Thyroid gland (tissue), 4 donors: ENCODE measurements at regions not wholly inside any gene's neighbourhood (a gene's known extent, or its start where the extent isn't known, plus 50 kb on each side); places are given as distances from the start of the nearest gene placed in this dataset.

Experiments
- DNase-seq, 2 donors: peaks; one replicate each; pipeline ENCODE4 v3.0.0-alpha.2; 2019
- H3K27ac ChIP-seq, 3 donors: fragments of 200-600 bp; sonication (generic); 1 replicate in 2 of 3; 2 replicates in 1 of 3; pipeline ENCODE4 v1.5.1; 2016 to 2019; ENCODE audit warnings: mild to moderate bottlenecking in 1 of 3, moderate library complexity in 1 of 3
- H3K27me3 ChIP-seq: fragments of 200-600 bp; sonication (generic); one replicate; pipeline ENCODE4 v1.5.1; 2019
- H3K36me3 ChIP-seq, 2 donors: fragments of 200-600 bp; sonication (generic); one replicate each; pipeline ENCODE4 v1.5.1; 2016 to 2019
- H3K4me1 ChIP-seq, 2 donors: fragments of 200-600 bp; sonication (generic); one replicate each; pipeline ENCODE4 v1.5.1; 2017 to 2019
- H3K4me3 ChIP-seq, 3 donors: fragments of 200-600 bp; sonication (generic); replicated peaks in 1 of 3; 1 replicate in 2 of 3; 2 replicates in 1 of 3; pipeline ENCODE4 v1.5.1; 2016; ENCODE audit warnings: mild to moderate bottlenecking in 1 of 3
- H3K9me3 ChIP-seq: fragments of 200-600 bp; sonication (generic); one replicate; pipeline ENCODE4 v1.5.1; 2017
- POLR2A ChIP-seq, 2 donors: fragments of 450-650 bp; IDR thresholded peaks; one replicate each; pipeline ENCODE4 v1.6.1; 2017; ENCODE audit warnings: antibody characterized with exemption in 2 of 2, mild to moderate bottlenecking in 2 of 2, moderate library complexity in 1 of 2
- WGBS, 2 donors: methylation state at CpG; one replicate each; pipeline ENCODE4 v1.1.5; 2017; 5-methylcytosine and 5-hydroxymethylcytosine counted together
- intact Hi-C: fragments of 100-400 bp; cut with DNase I; formaldehyde crosslinking; loops from one replicate; pipeline ENCODE4 v1.15.1; 2023
- TF ChIP-seq, protein P1 (sequence below), 6 experiments: fragments of 200-600 bp in 3 of 6; fragments of 450-650 bp in 3 of 6; sonication (generic) in 3 of 6; IDR thresholded peaks; one replicate each; pipeline ENCODE4 v1.5.1; 2016 to 2019; ENCODE audit warnings: antibody characterized with exemption in 6 of 6, mild to moderate bottlenecking in 2 of 6, inconsistent platforms in 1 of 6, moderate library complexity in 1 of 6

DNA sequence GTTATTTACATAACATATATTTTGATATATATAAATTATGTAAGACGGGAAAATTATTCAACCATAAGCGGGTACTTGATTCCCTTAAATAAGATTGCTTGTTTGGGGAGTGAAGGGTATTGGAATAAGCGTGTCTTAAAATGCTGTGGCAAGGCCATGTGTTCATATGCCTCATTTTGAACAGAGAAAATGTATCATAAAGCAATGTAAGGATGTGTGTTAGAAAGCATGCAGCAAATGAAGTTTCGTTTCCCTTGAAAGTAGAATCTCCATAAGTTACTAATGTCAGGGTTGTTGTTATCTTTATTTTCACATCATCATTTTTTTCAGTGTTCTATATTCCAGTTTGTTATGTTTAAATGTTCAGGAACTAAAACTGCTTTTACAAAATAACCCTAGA, 465.6 kb downstream of the FOXG1 start:
- Histone ChIP-seq H3K4me1 (no peaks in the 10 kb centered on the region), H3K27me3 (no peaks in the 10 kb centered on the region), H3K36me3 (no peaks in the 10 kb centered on the region), H3K27ac (no peak overlapping the region), H3K9me3 (no peaks in the 10 kb centered on the region), H3K4me3 (no peak overlapping the region)
- WGBS, 2 donors = 87 to 88% methylated on average over 4 of the region's 4 CpGs
- no peak for DNase-seq
- TF ChIP-seq, protein P1, sequence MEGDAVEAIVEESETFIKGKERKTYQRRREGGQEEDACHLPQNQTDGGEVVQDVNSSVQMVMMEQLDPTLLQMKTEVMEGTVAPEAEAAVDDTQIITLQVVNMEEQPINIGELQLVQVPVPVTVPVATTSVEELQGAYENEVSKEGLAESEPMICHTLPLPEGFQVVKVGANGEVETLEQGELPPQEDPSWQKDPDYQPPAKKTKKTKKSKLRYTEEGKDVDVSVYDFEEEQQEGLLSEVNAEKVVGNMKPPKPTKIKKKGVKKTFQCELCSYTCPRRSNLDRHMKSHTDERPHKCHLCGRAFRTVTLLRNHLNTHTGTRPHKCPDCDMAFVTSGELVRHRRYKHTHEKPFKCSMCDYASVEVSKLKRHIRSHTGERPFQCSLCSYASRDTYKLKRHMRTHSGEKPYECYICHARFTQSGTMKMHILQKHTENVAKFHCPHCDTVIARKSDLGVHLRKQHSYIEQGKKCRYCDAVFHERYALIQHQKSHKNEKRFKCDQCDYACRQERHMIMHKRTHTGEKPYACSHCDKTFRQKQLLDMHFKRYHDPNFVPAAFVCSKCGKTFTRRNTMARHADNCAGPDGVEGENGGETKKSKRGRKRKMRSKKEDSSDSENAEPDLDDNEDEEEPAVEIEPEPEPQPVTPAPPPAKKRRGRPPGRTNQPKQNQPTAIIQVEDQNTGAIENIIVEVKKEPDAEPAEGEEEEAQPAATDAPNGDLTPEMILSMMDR (IDR thresholded peaks at IDR 0.05) = no peak
- TF ChIP-seq POLR2A (IDR thresholded peaks at IDR 0.05) = no peak
- intact Hi-C loops = no loop called here

DNA sequence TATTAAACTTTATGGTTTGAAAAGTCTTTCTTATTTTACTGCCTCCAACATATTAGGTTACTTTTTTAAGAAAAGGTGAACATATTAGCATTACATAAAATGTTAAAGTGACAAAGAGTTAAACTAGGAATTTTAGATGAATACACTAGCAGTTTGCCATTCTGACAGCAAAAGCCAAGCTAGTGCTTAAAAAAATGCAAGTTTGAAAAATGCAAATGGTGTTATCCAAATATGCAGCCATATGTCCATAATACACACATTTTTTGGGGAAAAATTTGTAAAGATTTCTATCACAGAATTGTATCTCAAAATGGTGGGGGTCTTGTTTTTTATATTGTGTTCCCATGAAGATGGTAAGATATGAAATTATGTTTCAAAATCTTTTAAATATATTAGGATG, 466.1 kb downstream of the FOXG1 start:
- H3K9me3 ChIP-seq = no peaks in the 10 kb centered on the region
- H3K27me3 ChIP-seq = no peaks in the 10 kb centered on the region
- no peaks in the 10 kb centered on the region for H3K36me3 ChIP-seq
- TF ChIP-seq, protein P1 (IDR thresholded peaks at IDR 0.05) = no peak
- TF ChIP-seq POLR2A (IDR thresholded peaks at IDR 0.05) = no peak
- H3K4me3 ChIP-seq = no peak overlapping the region
- intact Hi-C loops = no loop called here
- no peak overlapping the region for H3K27ac ChIP-seq
- no peaks in the 10 kb centered on the region for H3K4me1 ChIP-seq
- no peak for DNase-seq

DNA sequence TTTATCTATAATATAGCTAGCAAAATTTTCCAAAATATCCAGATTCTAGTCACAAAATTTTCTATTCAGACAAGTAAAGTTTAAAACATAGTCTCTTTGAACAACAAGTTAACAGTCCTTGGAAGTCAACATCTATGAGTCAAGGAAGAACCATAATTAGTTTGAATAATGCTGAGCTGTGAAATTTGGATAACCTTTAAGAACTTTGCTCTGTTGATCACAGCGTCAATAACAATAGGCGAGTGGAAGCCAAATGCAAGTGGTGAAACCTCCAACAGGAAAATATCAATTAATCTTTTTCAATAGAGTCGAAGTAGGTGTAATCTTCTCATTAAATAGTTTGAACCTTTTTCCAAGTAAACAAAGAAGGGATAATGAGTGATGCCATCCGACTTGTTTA, 466.6 kb downstream of the FOXG1 start:
- intact Hi-C loops = no loop called here
- H3K27ac ChIP-seq = no peak overlapping the region
- H3K36me3 ChIP-seq = no peaks in the 10 kb centered on the region
- TF ChIP-seq, protein P1 (IDR thresholded peaks at IDR 0.05) = no peak
- no peak for TF ChIP-seq POLR2A (IDR thresholded peaks at IDR 0.05)
- no peaks in the 10 kb centered on the region for H3K9me3 ChIP-seq
- H3K27me3 ChIP-seq = no peaks in the 10 kb centered on the region
- H3K4me1 ChIP-seq = no peaks in the 10 kb centered on the region
- H3K4me3 ChIP-seq = no peak overlapping the region
- DNase-seq = no peak
- WGBS, 2 donors = 29 to 30% methylated on average over 4 of the region's 4 CpGs

DNA sequence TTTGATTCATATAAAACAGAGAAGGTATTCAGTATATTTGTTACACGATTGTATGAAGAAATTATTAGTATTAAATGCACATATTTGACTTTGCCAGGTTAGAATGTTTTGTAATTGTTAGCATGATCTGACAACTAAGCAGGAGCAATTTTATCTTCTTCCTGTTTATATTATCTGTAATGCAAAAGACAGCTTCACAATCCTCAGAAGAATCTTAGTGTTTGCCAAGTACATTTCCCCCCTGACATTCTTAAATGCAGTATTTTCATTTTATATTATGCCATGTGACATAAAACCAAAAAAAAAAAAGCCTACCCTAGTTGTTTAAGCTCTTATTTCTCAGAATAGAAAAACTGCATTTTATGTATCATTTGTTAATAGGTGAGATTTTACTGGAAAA, 469.4 kb downstream of the FOXG1 start:
- Histone ChIP-seq H3K4me1 (no peaks in the 10 kb centered on the region), H3K9me3 (no peaks in the 10 kb centered on the region)
- 80 to 85% methylated on average over 1 of the region's 1 CpG for WGBS, 2 donors

DNA sequence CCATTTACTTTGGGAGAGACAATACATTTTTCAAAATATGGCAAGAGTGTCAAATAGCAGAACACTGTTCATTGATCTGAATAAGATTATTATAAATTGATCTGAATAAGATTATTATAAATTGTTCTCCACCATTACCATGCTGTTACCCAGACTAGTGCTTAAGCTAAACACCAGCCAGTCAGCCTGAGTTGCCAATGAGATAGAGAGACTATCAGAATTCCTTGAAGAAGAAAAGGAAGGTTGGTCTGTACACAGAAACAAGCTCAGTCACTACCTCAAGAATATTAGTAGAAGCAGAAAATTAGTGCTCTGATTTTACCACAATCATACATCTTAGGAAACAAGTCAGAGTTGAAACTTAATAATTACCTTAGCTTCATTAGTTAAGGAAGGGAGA, 469.8 kb downstream of the FOXG1 start:
- no peaks in the 10 kb centered on the region for H3K27me3 ChIP-seq
- H3K4me1 ChIP-seq = no peaks in the 10 kb centered on the region
- no peak overlapping the region for H3K4me3 ChIP-seq
- no peaks in the 10 kb centered on the region for H3K9me3 ChIP-seq
- H3K27ac ChIP-seq = no peak overlapping the region
- intact Hi-C loops = no loop called here
- no peaks in the 10 kb centered on the region for H3K36me3 ChIP-seq
- DNase-seq = no peak
- TF ChIP-seq, protein P1 (IDR thresholded peaks at IDR 0.05) = no peak
- no peak for TF ChIP-seq POLR2A (IDR thresholded peaks at IDR 0.05)

More for the DNA sequence above, 469.4 kb downstream of the FOXG1 start:
- DNase-seq = no peak
- intact Hi-C loops = no loop called here
- Histone ChIP-seq H3K27ac (no peak overlapping the region), H3K36me3 (no peaks in the 10 kb centered on the region), H3K4me3 (no peak overlapping the region), H3K27me3 (no peaks in the 10 kb centered on the region)
- TF ChIP-seq POLR2A (IDR thresholded peaks at IDR 0.05) = no peak
- TF ChIP-seq, protein P1 (IDR thresholded peaks at IDR 0.05) = no peak
